ENCODE measurements at regions not wholly inside any gene's neighbourhood (a gene's known extent, or its start where the extent isn't known, plus 50 kb on each side); places are given as distances from the start of the nearest gene placed in this dataset.
A peak's percentile ranks its signal among the peaks of the same experiment; 100 is the strongest.

- Histone ChIP-seq H3K4me3 (no peak overlapping the region), H3K4me2 (no peak overlapping the region), H3K27ac (peak overlapping the region in 1 of 2 experiments; percentile 81; a peak in 1 of 6 replicates), H3K4me1 (peaks cover 37% of the 10 kb centered on the region), H3K9me3 (no peaks in the 10 kb centered on the region)
- 71% methylated on average over 4 of the region's 5 CpGs for WGBS (ENCODE audit: missing lambda C conversion rate)
- TF ChIP-seq CBX8 (IDR thresholded peaks at IDR 0.05) = no peak
- no peak for TF ChIP-seq HOXA7 (CRISPR knock-in tag; IDR thresholded peaks at IDR 0.05)
- no peak for TF ChIP-seq NFE2L2 (conservative IDR thresholded peaks at IDR 0.05; ENCODE audit: low read length)
- TF ChIP-seq RFX5 (IDR thresholded peaks at IDR 0.05) = no peak
- TF ChIP-seq FOSB (CRISPR knock-in tag; IDR thresholded peaks at IDR 0.05) = no peak
- TF ChIP-seq HES2 (IDR thresholded peaks at IDR 0.05) = no peak
- TF ChIP-seq PHF8 (IDR thresholded peaks at IDR 0.05; ENCODE audit: borderline replicate concordance, low read depth) = no peak
- TF ChIP-seq CTCF (IDR thresholded peaks at IDR 0.05) = no peak
- TF ChIP-seq MAFK (IDR thresholded peaks at IDR 0.05; ENCODE audit: partially characterized antibody) = no peak
- no peak for TF ChIP-seq ELK1 (IDR thresholded peaks at IDR 0.05; ENCODE audit: low read depth, low read length)
- no peak for TF ChIP-seq KDM1A (IDR thresholded peaks at IDR 0.05; ENCODE audit: low read depth)
- TF ChIP-seq FOSL2 (IDR thresholded peaks at IDR 0.05) = no peak
- TF ChIP-seq FOSL2 (CRISPR knock-in tag; IDR thresholded peaks at IDR 0.05) = no peak
- no peak for TF ChIP-seq KDM5A (IDR thresholded peaks at IDR 0.05)
- no peak for TF ChIP-seq CHD4 (IDR thresholded peaks at IDR 0.05; ENCODE audit: borderline replicate concordance)
- TF ChIP-seq MAZ (IDR thresholded peaks at IDR 0.05; ENCODE audit: borderline replicate concordance, low read depth, low read length) = no peak
- TF ChIP-seq HEYL (CRISPR knock-in tag; IDR thresholded peaks at IDR 0.05) = no peak
- DNase-seq (ENCODE audit: low read depth in 1 of 2, low spot score in 1 of 2) (no peak), FAIRE-seq (no peak), ATAC-seq (no peak)
- POLR2A ChIA-PET = no interaction called here
- CTCF ChIA-PET = interaction anchor here (0.6 to 1.7 kb wide), 3 partner anchors 14 to 234 kb away, joined by 4 to 9 read pairs (median 8); no protein-coding TSS in a partner anchor
Measured at GRCh38 chr13:24035411-24035810, 125.1 kb upstream of the SPATA13 start.

- Histone ChIP-seq H3K4me2 (no peak overlapping the region), H3K4me1 (peaks cover 33% of the 10 kb centered on the region), H3K4me3 (no peak overlapping the region), H3K27ac (no peak overlapping the region), H3K9me3 (no peaks in the 10 kb centered on the region)
- FAIRE-seq = no peak
- 89% methylated on average over 2 of the region's 2 CpGs for WGBS (ENCODE audit: missing lambda C conversion rate)
- CTCF ChIA-PET = interaction anchor here (2.1 kb wide), 1 partner anchor 16 kb away, joined by 7 read pairs; no protein-coding TSS in a partner anchor
- DNase-seq (ENCODE audit: low read depth in 1 of 2, low spot score in 1 of 2) = no peak
- no peak for ATAC-seq
- POLR2A ChIA-PET = interaction anchor here (0.6 kb wide), 1 partner anchor 1243 kb away, joined by 3 read pairs; no protein-coding TSS in a partner anchor
- no peak for TF ChIP-seq JUN (IDR thresholded peaks at IDR 0.05)
Measured at GRCh38 chr13:24036115-24036514, 124.4 kb upstream of the SPATA13 start.

- DNase-seq (ENCODE audit: low read depth in 1 of 2, low spot score in 1 of 2) = no peak
Measured at GRCh38 chr13:24038405-24038804, 122.1 kb upstream of the SPATA13 start.

More at GRCh38 chr13:24038405-24038804, 122.1 kb upstream of the SPATA13 start:
- no peaks in the 10 kb centered on the region for H3K9me3 ChIP-seq
- H3K4me2 ChIP-seq = no peak overlapping the region
- ATAC-seq (no peak), FAIRE-seq (no peak)
- no peak overlapping the region for H3K4me3 ChIP-seq
- CTCF ChIA-PET = interaction anchor here (1.5 to 2.1 kb wide), 2 partner anchors 15 to 18 kb away, joined by 3 to 7 read pairs; no protein-coding TSS in a partner anchor
- no peak overlapping the region; a peak in 1 of 6 replicates for H3K27ac ChIP-seq
- TF ChIP-seq ZFP36 (IDR thresholded peaks at IDR 0.05; ENCODE audit: borderline replicate concordance, partially characterized antibody) (no peak), HOXA7 (CRISPR knock-in tag; IDR thresholded peaks at IDR 0.05) (no peak), JUNB (IDR thresholded peaks at IDR 0.05) (no peak), CTCF (IDR thresholded peaks at IDR 0.05) (no peak), CHD4 (IDR thresholded peaks at IDR 0.05; ENCODE audit: borderline replicate concordance) (no peak), HOXB13 (CRISPR knock-in tag; IDR thresholded peaks at IDR 0.05; ENCODE audit: low read depth) (no peak), HOXB5 (CRISPR knock-in tag; IDR thresholded peaks at IDR 0.05) (no peak), ZSCAN20 (CRISPR knock-in tag; IDR thresholded peaks at IDR 0.05) (no peak), ZNF302 (CRISPR knock-in tag; IDR thresholded peaks at IDR 0.05) (no peak), ATOH8 (CRISPR knock-in tag; IDR thresholded peaks at IDR 0.05; ENCODE audit: low read depth) (no peak), RCOR1 (IDR thresholded peaks at IDR 0.05; ENCODE audit: low read depth, low read length) (no peak), RNF2 (IDR thresholded peaks at IDR 0.05; ENCODE audit: borderline replicate concordance, low read depth) (no peak)
- POLR2A ChIA-PET = no interaction called here
- H3K4me1 ChIP-seq = peaks cover 15% of the 10 kb centered on the region
- WGBS (ENCODE audit: missing lambda C conversion rate) = 81% methylated on average over 9 of the region's 9 CpGs
